ENCODE measurements at regions not wholly inside any gene's neighbourhood (a gene's known extent, or its start where the extent isn't known, plus 50 kb on each side); places are given as distances from the start of the nearest gene placed in this dataset.
A peak's percentile ranks its signal among the peaks of the same experiment; 100 is the strongest.

DNA sequence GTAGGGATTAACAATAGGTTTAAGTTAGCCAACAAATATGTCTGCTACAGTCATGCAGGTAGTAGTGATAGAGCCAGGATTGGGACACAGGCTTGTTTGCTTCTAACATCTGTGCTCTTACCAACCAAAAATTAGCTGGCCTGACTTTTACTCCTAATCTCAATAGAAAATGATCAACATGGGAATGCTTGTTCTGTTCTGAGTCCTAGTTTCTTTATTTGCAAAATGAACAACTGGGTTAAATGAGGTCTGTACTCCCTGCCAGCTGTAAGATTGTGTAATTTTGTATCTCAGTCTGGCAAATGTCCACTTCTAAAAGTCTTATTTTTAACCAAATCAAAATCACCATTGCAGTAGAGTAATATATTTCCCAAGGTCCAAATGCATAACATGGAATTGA lies 216.8 kb downstream of the NMUR2 start:
- no peaks in the 10 kb centered on the region for H3K36me3 Mint-ChIP-seq (ENCODE audit: low read depth, unreplicated experiment)
- H3K27ac Mint-ChIP-seq (ENCODE audit: unreplicated experiment): no peak overlapping the region
- H3K4me1 Mint-ChIP-seq (ENCODE audit: unreplicated experiment): peaks cover 3% of the 10 kb centered on the region
- H3K27me3 Mint-ChIP-seq (ENCODE audit: unreplicated experiment): no peaks in the 10 kb centered on the region
- no peak for DNase-seq (ENCODE audit: low spot score)
- H3K9me3 Mint-ChIP-seq (ENCODE audit: unreplicated experiment): no peaks in the 10 kb centered on the region
- H3K4me3 Mint-ChIP-seq (ENCODE audit: unreplicated experiment): no peak overlapping the region
- TF ChIP-seq, protein P1, sequence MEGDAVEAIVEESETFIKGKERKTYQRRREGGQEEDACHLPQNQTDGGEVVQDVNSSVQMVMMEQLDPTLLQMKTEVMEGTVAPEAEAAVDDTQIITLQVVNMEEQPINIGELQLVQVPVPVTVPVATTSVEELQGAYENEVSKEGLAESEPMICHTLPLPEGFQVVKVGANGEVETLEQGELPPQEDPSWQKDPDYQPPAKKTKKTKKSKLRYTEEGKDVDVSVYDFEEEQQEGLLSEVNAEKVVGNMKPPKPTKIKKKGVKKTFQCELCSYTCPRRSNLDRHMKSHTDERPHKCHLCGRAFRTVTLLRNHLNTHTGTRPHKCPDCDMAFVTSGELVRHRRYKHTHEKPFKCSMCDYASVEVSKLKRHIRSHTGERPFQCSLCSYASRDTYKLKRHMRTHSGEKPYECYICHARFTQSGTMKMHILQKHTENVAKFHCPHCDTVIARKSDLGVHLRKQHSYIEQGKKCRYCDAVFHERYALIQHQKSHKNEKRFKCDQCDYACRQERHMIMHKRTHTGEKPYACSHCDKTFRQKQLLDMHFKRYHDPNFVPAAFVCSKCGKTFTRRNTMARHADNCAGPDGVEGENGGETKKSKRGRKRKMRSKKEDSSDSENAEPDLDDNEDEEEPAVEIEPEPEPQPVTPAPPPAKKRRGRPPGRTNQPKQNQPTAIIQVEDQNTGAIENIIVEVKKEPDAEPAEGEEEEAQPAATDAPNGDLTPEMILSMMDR (IDR thresholded peaks at IDR 0.05; ENCODE audit: unreplicated experiment): no peak

DNA sequence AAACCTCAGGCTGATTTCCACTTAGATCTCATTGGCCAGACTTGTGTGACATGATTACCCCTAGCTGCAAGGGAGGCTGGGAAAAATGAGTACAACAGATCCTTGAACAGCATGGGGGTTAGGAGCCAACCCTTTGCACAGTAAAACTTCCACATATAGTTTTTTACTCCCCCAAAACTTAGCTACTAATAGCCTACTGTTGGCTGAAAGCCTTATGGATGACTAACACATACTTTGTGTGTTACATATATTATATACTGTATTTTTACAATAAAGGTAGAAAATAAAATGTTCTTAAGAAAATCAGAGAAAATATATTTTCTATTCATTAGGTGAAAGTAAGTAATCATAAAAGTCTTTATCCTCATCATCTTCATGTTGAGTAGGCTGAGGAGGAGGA lies 217.4 kb downstream of the NMUR2 start:
- H3K27me3 Mint-ChIP-seq (ENCODE audit: unreplicated experiment): no peaks in the 10 kb centered on the region
- DNase-seq (ENCODE audit: low spot score): no peak
- H3K4me3 Mint-ChIP-seq (ENCODE audit: unreplicated experiment): no peak overlapping the region
- peaks cover 3% of the 10 kb centered on the region for H3K4me1 Mint-ChIP-seq (ENCODE audit: unreplicated experiment)
- no peaks in the 10 kb centered on the region for H3K9me3 Mint-ChIP-seq (ENCODE audit: unreplicated experiment)
- H3K27ac Mint-ChIP-seq (ENCODE audit: unreplicated experiment): no peak overlapping the region
- no peaks in the 10 kb centered on the region for H3K36me3 Mint-ChIP-seq (ENCODE audit: low read depth, unreplicated experiment)
- TF ChIP-seq, protein P1 (IDR thresholded peaks at IDR 0.05; ENCODE audit: unreplicated experiment): no peak

- Mint-ChIP-seq H3K27ac (ENCODE audit: unreplicated experiment) (peak overlapping the region; percentile 65), H3K36me3 (ENCODE audit: low read depth, unreplicated experiment) (no peaks in the 10 kb centered on the region), H3K27me3 (ENCODE audit: unreplicated experiment) (peaks cover 2% of the 10 kb centered on the region), H3K9me3 (ENCODE audit: unreplicated experiment) (no peaks in the 10 kb centered on the region), H3K4me3 (ENCODE audit: unreplicated experiment) (no peak overlapping the region), H3K4me1 (ENCODE audit: unreplicated experiment) (peaks cover 3% of the 10 kb centered on the region)
- TF ChIP-seq, protein P1 (IDR thresholded peaks at IDR 0.05; ENCODE audit: unreplicated experiment): no peak
- DNase-seq (ENCODE audit: low spot score): no peak
These were observed 219.4 kb downstream of the NMUR2 start for GRCh38 chr5:152185547-152186245.

- TF ChIP-seq, protein P1 (IDR thresholded peaks at IDR 0.05; ENCODE audit: unreplicated experiment): no peak
- peaks cover 2% of the 10 kb centered on the region for H3K27me3 Mint-ChIP-seq (ENCODE audit: unreplicated experiment)
- H3K27ac Mint-ChIP-seq (ENCODE audit: unreplicated experiment): no peak overlapping the region
- H3K36me3 Mint-ChIP-seq (ENCODE audit: low read depth, unreplicated experiment): no peaks in the 10 kb centered on the region
- H3K9me3 Mint-ChIP-seq (ENCODE audit: unreplicated experiment): peaks cover 8% of the 10 kb centered on the region
- peaks cover 3% of the 10 kb centered on the region for H3K4me1 Mint-ChIP-seq (ENCODE audit: unreplicated experiment)
- H3K4me3 Mint-ChIP-seq (ENCODE audit: unreplicated experiment): no peak overlapping the region
- DNase-seq (ENCODE audit: low spot score): no peak
These were observed 220.8 kb downstream of the NMUR2 start for GRCh38 chr5:152184266-152184665.

DNA sequence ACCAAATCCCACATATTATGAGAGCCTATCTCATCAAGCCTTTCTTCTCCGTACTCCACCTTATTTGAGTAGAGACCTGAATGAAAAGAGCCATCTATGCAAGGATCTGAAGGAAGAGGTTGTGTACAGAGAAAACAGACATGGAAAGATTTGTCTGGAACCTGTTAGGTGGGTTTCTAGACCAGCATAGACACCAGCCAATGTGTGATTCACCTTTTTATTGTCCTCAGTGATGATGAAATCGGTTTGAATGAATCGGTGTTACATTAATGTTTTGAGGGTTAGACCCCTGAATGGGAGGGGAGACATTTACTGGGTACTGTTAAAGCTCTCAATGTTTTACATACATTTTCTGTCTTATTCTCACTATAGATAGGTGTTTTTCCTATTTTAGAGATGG lies 223.6 kb downstream of the NMUR2 start:
- Mint-ChIP-seq H3K27ac (ENCODE audit: unreplicated experiment) (no peak overlapping the region), H3K36me3 (ENCODE audit: low read depth, unreplicated experiment) (no peaks in the 10 kb centered on the region), H3K27me3 (ENCODE audit: unreplicated experiment) (peaks cover 2% of the 10 kb centered on the region), H3K9me3 (ENCODE audit: unreplicated experiment) (peaks cover 11% of the 10 kb centered on the region), H3K4me1 (ENCODE audit: unreplicated experiment) (no peaks in the 10 kb centered on the region), H3K4me3 (ENCODE audit: unreplicated experiment) (no peak overlapping the region)
- TF ChIP-seq, protein P1 (IDR thresholded peaks at IDR 0.05; ENCODE audit: unreplicated experiment): no peak
- no peak for DNase-seq (ENCODE audit: low spot score)

Measured in endothelial cell (in vitro differentiated cells).